Osteocyte (in vitro differentiated cells): ENCODE measurements at regions not wholly inside any gene's neighbourhood (a gene's known extent, or its start where the extent isn't known, plus 50 kb on each side); places are given as distances from the start of the nearest gene placed in this dataset.
"Not testable (repeated sequence)": the region's sequence is repeated elsewhere in the genome, so short reads cannot be mapped to it uniquely, and the experiment has no call there.

Source experiments
- DNase-seq: peaks from one replicate; pipeline ENCODE4 v3.0.0; 2021; ENCODE audit warnings: mixed read lengths; ENCODE audit not compliant: unreplicated experiment; ENCODE audit errors: extremely low spot score
- H3K27ac Mint-ChIP-seq: one replicate; pipeline ENCODE4 v1.8.0; 2021; ENCODE audit warnings: mild to moderate bottlenecking, mixed read lengths; ENCODE audit not compliant: unreplicated experiment
- H3K27me3 Mint-ChIP-seq: one replicate; pipeline ENCODE4 v1.8.0; 2021; ENCODE audit warnings: mixed read lengths; ENCODE audit not compliant: unreplicated experiment
- H3K36me3 Mint-ChIP-seq: one replicate; pipeline ENCODE4 v1.8.0; 2021; ENCODE audit warnings: mixed read lengths; ENCODE audit not compliant: unreplicated experiment
- H3K4me1 Mint-ChIP-seq: one replicate; pipeline ENCODE4 v1.8.0; 2021; ENCODE audit warnings: mixed read lengths; ENCODE audit not compliant: unreplicated experiment
- H3K4me3 Mint-ChIP-seq: one replicate; pipeline ENCODE4 v1.8.0; 2021; ENCODE audit warnings: mild to moderate bottlenecking, moderate library complexity, mixed read lengths; ENCODE audit not compliant: unreplicated experiment
- H3K9me3 Mint-ChIP-seq: one replicate; pipeline ENCODE4 v1.8.0; 2021; ENCODE audit warnings: mixed read lengths; ENCODE audit not compliant: unreplicated experiment
- TF ChIP-seq, protein P1 (sequence below): fragments of 200-600 bp; sonication (generic); IDR thresholded peaks from 2 replicates; pipeline ENCODE4 v1.5.0; 2021; ENCODE audit warnings: antibody characterized with exemption, mild to moderate bottlenecking, moderate library complexity

DNA sequence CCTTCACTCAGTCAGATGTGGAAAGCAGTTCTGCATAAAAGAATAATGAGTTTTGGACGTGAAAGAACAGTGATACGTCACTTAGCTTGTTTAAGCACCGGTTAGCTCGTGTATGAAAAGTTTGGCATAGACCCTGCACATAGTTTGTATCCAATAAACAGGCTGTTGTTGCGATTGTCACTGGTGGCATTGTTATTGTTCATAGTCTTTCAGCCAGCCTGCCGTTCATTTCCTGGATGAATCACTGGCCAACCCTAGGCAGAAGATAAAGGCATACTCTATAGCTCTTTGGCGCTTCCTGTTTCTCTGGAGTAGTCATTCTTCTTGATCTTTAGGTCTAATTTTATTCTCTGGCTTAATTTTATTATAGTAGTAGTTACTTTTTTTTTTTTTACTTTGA, 57.8 kb upstream of the ANKRD30A start:
- no peaks in the 10 kb centered on the region for H3K4me1 Mint-ChIP-seq
- TF ChIP-seq, protein P1, sequence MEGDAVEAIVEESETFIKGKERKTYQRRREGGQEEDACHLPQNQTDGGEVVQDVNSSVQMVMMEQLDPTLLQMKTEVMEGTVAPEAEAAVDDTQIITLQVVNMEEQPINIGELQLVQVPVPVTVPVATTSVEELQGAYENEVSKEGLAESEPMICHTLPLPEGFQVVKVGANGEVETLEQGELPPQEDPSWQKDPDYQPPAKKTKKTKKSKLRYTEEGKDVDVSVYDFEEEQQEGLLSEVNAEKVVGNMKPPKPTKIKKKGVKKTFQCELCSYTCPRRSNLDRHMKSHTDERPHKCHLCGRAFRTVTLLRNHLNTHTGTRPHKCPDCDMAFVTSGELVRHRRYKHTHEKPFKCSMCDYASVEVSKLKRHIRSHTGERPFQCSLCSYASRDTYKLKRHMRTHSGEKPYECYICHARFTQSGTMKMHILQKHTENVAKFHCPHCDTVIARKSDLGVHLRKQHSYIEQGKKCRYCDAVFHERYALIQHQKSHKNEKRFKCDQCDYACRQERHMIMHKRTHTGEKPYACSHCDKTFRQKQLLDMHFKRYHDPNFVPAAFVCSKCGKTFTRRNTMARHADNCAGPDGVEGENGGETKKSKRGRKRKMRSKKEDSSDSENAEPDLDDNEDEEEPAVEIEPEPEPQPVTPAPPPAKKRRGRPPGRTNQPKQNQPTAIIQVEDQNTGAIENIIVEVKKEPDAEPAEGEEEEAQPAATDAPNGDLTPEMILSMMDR: no peak
- no peaks in the 10 kb centered on the region for H3K36me3 Mint-ChIP-seq
- no peak overlapping the region for H3K4me3 Mint-ChIP-seq
- no peak overlapping the region for H3K27ac Mint-ChIP-seq
- H3K27me3 Mint-ChIP-seq: no peaks in the 10 kb centered on the region
- DNase-seq: no peak
- peaks cover 58% of the 10 kb centered on the region for H3K9me3 Mint-ChIP-seq

GRCh38 chr10:37062296-37062695, 63.1 kb upstream of the ANKRD30A start:
- H3K4me1 Mint-ChIP-seq, H3K4me3 Mint-ChIP-seq, H3K36me3 Mint-ChIP-seq, DNase-seq, H3K27ac Mint-ChIP-seq, H3K27me3 Mint-ChIP-seq: not testable (repeated sequence)
- peaks cover 58% of the 10 kb centered on the region for H3K9me3 Mint-ChIP-seq

GRCh38 chr10:37057261-37057660, 68.1 kb upstream of the ANKRD30A start:
- TF ChIP-seq, protein P1: no peak
- no peaks in the 10 kb centered on the region for H3K36me3 Mint-ChIP-seq
- no peaks in the 10 kb centered on the region for H3K4me1 Mint-ChIP-seq
- H3K27ac Mint-ChIP-seq: no peak overlapping the region
- H3K4me3 Mint-ChIP-seq: no peak overlapping the region
- no peaks in the 10 kb centered on the region for H3K27me3 Mint-ChIP-seq
- peaks cover 53% of the 10 kb centered on the region for H3K9me3 Mint-ChIP-seq
- no peak for DNase-seq

GRCh38 chr10:37053476-37053875, 71.9 kb upstream of the ANKRD30A start:
- H3K27ac Mint-ChIP-seq: no peak overlapping the region
- H3K36me3 Mint-ChIP-seq: no peaks in the 10 kb centered on the region
- H3K4me3 Mint-ChIP-seq: no peak overlapping the region
- peaks cover 50% of the 10 kb centered on the region for H3K9me3 Mint-ChIP-seq
- TF ChIP-seq, protein P1: no peak
- no peaks in the 10 kb centered on the region for H3K27me3 Mint-ChIP-seq
- no peak for DNase-seq
- H3K4me1 Mint-ChIP-seq: no peaks in the 10 kb centered on the region

DNA sequence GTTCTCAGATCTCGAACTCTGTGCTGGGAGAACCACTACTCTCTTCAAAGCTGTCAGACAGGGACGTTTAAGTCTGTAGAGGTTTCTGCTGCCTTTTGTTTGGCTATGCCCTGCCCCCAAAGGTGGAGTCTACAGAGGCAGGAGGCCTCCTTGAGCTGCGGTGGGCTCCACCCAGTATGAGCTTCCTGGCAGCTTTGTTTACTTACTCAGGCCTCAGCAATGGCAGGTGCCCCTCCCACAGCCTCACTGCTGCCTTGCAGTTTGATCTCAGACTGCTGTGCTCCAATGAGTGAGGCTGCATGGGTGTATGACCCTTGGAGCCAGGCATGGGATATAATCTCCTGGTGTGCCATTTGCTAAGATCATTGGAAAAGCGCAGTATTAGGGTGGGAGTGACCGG, 75.4 kb upstream of the ANKRD30A start:
- not testable (repeated sequence) for H3K4me1 Mint-ChIP-seq, H3K27ac Mint-ChIP-seq, H3K36me3 Mint-ChIP-seq, H3K27me3 Mint-ChIP-seq, DNase-seq, H3K4me3 Mint-ChIP-seq
- H3K9me3 Mint-ChIP-seq: peaks cover 46% of the 10 kb centered on the region

DNA sequence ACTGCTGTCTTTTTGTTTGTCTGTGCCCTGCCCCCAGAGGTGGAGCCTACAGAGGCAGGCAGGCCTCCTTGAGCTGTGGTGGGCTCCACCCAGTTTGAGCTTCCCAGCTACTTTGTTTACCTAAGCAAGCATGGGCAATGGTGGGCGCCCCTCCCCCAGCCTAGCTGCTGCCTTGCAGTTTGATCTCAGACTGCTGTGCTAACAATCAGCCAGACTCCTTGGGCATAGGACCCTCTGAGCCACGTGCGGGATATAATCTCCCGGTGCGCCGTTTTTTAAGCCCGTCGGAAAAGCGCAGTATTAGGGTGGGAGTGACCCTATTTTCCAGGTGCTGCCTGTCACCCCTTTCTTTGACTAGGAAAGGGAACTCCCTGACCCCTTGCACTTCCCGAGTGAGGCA, 81.1 kb upstream of the ANKRD30A start:
- not testable (repeated sequence) for DNase-seq, H3K36me3 Mint-ChIP-seq

DNA sequence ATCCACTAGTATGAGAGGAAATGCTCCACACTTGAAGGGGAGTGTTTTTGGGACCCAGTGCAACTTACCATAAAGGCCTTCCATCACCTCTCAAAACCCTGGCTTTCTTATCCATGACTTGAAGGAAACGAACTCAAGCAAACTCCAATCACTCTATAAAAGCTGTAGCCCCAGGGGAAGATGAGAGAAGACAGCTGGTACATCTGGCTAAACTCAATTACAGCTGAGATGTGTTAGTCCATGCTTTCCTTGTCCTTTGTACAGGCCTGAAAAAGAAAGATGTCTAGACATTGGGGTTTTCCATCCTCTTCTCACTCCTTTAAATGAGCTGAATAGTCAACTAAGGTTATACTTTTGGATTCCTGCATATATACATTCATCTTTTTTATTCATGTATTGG, 89.5 kb upstream of the ANKRD30A start:
- no peak overlapping the region for H3K27ac Mint-ChIP-seq

More for the DNA sequence above, 81.1 kb upstream of the ANKRD30A start:
- peaks cover 33% of the 10 kb centered on the region for H3K9me3 Mint-ChIP-seq
- H3K27ac Mint-ChIP-seq, H3K4me3 Mint-ChIP-seq, H3K4me1 Mint-ChIP-seq, H3K27me3 Mint-ChIP-seq: not testable (repeated sequence)

More for the DNA sequence above, 89.5 kb upstream of the ANKRD30A start:
- Mint-ChIP-seq H3K4me1 (no peaks in the 10 kb centered on the region), H3K36me3 (no peaks in the 10 kb centered on the region), H3K27me3 (no peaks in the 10 kb centered on the region), H3K4me3 (no peak overlapping the region), H3K9me3 (peaks cover 38% of the 10 kb centered on the region)
- no peak for DNase-seq
- TF ChIP-seq, protein P1: no peak
